ENCODE measurements at regions not wholly inside any gene's neighbourhood (a gene's known extent, or its start where the extent isn't known, plus 50 kb on each side); places are given as distances from the start of the nearest gene placed in this dataset.

DNA sequence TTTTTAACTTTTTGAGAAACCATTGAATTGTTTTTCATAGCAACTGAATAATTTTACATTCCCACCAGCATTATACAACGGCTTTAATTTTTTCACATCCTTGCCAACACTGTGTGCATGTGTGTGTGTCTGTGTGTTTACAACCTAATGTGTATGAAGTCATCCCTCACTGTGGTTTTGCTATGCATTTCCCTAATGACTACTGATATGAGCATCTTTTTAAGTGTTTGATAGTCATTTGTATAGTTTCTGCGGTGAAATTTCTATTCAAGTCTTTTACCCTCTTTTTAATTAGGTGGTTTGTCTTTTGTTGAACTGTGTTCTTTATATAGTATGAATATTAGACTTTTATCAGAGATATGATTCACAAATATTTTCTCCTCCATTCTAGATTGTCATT, 263.1 kb upstream of the COX7C start:
- H2BK15ac ChIP-seq (ENCODE audit: low read length), result no peak overlapping the region
- no peak overlapping the region for H3K4ac ChIP-seq (replicated peaks; ENCODE audit: insufficient read length, low read depth, low read length)
- no peaks in the 10 kb centered on the region for H3K79me2 ChIP-seq (ENCODE audit: control insufficient read depth in 1 of 2, insufficient read depth in 2 of 2, low read length in 2 of 2)
- H3K9me3 ChIP-seq (ENCODE audit: insufficient read depth in 2 of 2, low read depth in 1 of 2, low read length in 1 of 2), result no peaks in the 10 kb centered on the region
- H2AFZ ChIP-seq (ENCODE audit: low read length), result no peak overlapping the region
- no peaks in the 10 kb centered on the region for H3K27me3 ChIP-seq (replicated peaks in 1 of 4; ENCODE audit: control insufficient read depth in 3 of 4, extremely low read depth in 1 of 4, insufficient read depth in 3 of 4, low read length in 3 of 4)
- no peak overlapping the region for H4K91ac ChIP-seq (replicated peaks; ENCODE audit: insufficient read length, low read length)
- H3K79me1 ChIP-seq (ENCODE audit: low read depth, low read length), result no peaks in the 10 kb centered on the region
- no peak overlapping the region for H3K9ac ChIP-seq (replicated peaks in 1 of 4; ENCODE audit: extremely low read depth in 1 of 4, low read depth in 3 of 4, low read length in 3 of 4)
- WGBS, 2 experiments (ENCODE audit: extremely low coverage in 1 of 2, insufficient coverage in 1 of 2, insufficient read length in 1 of 2, insufficient replicate concordance in 2 of 2, low coverage in 1 of 2, low lambda C conversion rate in 2 of 2, missing lambda C conversion rate in 1 of 2), result 43% methylated on average over 2 of the region's 2 CpGs; no CpG with 5 or more reads in 1 of the 2 experiments
- no peaks in the 10 kb centered on the region for H4K20me1 ChIP-seq (replicated peaks in 1 of 2; ENCODE audit: control insufficient read depth in 1 of 2, insufficient read depth in 2 of 2, low read length in 2 of 2)
- H2AK5ac ChIP-seq (ENCODE audit: low read depth, low read length), result no peak overlapping the region
- no peaks in the 10 kb centered on the region for H3K4me1 ChIP-seq (replicated peaks in 1 of 4; ENCODE audit: control insufficient read depth in 3 of 4, insufficient read depth in 4 of 4, low read length in 3 of 4)
- H3K23ac ChIP-seq (ENCODE audit: insufficient read length), result no peak overlapping the region
- no peak overlapping the region for H2BK5ac ChIP-seq (ENCODE audit: low read depth, low read length)
- no peak overlapping the region for H3K56ac ChIP-seq (replicated peaks; ENCODE audit: insufficient read length, low read depth, low read length)
- no peak overlapping the region for H2BK20ac ChIP-seq (ENCODE audit: low read length)
- ChIA-PET POLR2A (ENCODE audit: partially characterized antibody) (no interaction called here), CTCF (ENCODE audit: partially characterized antibody) (no interaction called here)
- no peak overlapping the region for H3K27ac ChIP-seq (ENCODE audit: low read depth, low read length)
- no peak overlapping the region for H3K4me2 ChIP-seq (ENCODE audit: insufficient read depth in 1 of 2, low read depth in 2 of 2, low read length in 2 of 2)
- no peak overlapping the region for H3K18ac ChIP-seq (ENCODE audit: extremely low read depth, low read length)
- no peaks in the 10 kb centered on the region for H3K36me3 ChIP-seq (ENCODE audit: control insufficient read depth in 2 of 4, insufficient read depth in 4 of 4, low read length in 3 of 4)
- no peak overlapping the region for H2BK12ac ChIP-seq (ENCODE audit: low read depth, low read length)
- no peak overlapping the region for H3K4me3 ChIP-seq (ENCODE audit: extremely low read depth in 1 of 4, insufficient read depth in 2 of 4, low read depth in 3 of 4, low read length in 4 of 4)
- H4K5ac ChIP-seq (ENCODE audit: insufficient read length, low read depth, low read length), result no peak overlapping the region
- H4K8ac ChIP-seq (ENCODE audit: extremely low read depth, insufficient read depth, low read length), result no peak overlapping the region
- H2BK120ac ChIP-seq (replicated peaks; ENCODE audit: low read depth, low read length), result no peak overlapping the region
- H3K23me2 ChIP-seq (ENCODE audit: low read depth, low read length), result no peaks in the 10 kb centered on the region
- FAIRE-seq (no peak), DNase-seq (ENCODE audit: low read depth in 1 of 2, low spot score in 2 of 2) (no peak)
- no peak overlapping the region for H3K14ac ChIP-seq (ENCODE audit: insufficient read length)
- no peak for TF ChIP-seq RNF2 (IDR thresholded peaks at IDR 0.05; ENCODE audit: borderline replicate concordance, low read depth, low read length, missing control alignments, poor library complexity, severe bottlenecking)
- TF ChIP-seq EZH2 (IDR thresholded peaks at IDR 0.05; ENCODE audit: low read depth, low read length, severe bottlenecking), result no peak
- TF ChIP-seq TAF7 (optimal IDR thresholded peaks at IDR 0.05; ENCODE audit: borderline replicate concordance, low read depth, low read length), result no peak
- TF ChIP-seq GABPA (IDR thresholded peaks at IDR 0.05; ENCODE audit: borderline replicate concordance, insufficient read depth, low read length), result no peak
- no peak for TF ChIP-seq SP2 (IDR thresholded peaks at IDR 0.05; ENCODE audit: low read length)
- TF ChIP-seq, protein P1, sequence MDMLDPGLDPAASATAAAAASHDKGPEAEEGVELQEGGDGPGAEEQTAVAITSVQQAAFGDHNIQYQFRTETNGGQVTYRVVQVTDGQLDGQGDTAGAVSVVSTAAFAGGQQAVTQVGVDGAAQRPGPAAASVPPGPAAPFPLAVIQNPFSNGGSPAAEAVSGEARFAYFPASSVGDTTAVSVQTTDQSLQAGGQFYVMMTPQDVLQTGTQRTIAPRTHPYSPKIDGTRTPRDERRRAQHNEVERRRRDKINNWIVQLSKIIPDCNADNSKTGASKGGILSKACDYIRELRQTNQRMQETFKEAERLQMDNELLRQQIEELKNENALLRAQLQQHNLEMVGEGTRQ (IDR thresholded peaks at IDR 0.05; ENCODE audit: low read length), result no peak
- TF ChIP-seq RXRA (IDR thresholded peaks at IDR 0.05; ENCODE audit: insufficient read depth, low read depth, low read length), result no peak
- TF ChIP-seq CBX8 (IDR thresholded peaks at IDR 0.05; ENCODE audit: borderline replicate concordance, low read depth, low read length), result no peak
- TF ChIP-seq, protein P2, sequence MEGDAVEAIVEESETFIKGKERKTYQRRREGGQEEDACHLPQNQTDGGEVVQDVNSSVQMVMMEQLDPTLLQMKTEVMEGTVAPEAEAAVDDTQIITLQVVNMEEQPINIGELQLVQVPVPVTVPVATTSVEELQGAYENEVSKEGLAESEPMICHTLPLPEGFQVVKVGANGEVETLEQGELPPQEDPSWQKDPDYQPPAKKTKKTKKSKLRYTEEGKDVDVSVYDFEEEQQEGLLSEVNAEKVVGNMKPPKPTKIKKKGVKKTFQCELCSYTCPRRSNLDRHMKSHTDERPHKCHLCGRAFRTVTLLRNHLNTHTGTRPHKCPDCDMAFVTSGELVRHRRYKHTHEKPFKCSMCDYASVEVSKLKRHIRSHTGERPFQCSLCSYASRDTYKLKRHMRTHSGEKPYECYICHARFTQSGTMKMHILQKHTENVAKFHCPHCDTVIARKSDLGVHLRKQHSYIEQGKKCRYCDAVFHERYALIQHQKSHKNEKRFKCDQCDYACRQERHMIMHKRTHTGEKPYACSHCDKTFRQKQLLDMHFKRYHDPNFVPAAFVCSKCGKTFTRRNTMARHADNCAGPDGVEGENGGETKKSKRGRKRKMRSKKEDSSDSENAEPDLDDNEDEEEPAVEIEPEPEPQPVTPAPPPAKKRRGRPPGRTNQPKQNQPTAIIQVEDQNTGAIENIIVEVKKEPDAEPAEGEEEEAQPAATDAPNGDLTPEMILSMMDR (IDR thresholded peaks at IDR 0.05; ENCODE audit: control extremely low read depth in 1 of 3, insufficient read depth in 1 of 3, low read depth in 1 of 3, low read length in 3 of 3), result no peak
- no peak for TF ChIP-seq ASH2L (IDR thresholded peaks at IDR 0.05; ENCODE audit: low read length)

Data from H1 (cell line).